Adrenal gland (tissue), 9 donors: ENCODE measurements at regions not wholly inside any gene's neighbourhood (a gene's known extent, or its start where the extent isn't known, plus 50 kb on each side); places are given as distances from the start of the nearest gene placed in this dataset.

Experiments used
- DNase-seq, 7 donors: peaks; one replicate each; pipeline ENCODE4 v3.0.0-alpha.2; 2019 to 2020
- H3K27ac ChIP-seq, 5 donors: fragments of 200-600 bp; sonication (generic) in 4 of 5; 1 replicate in 3 of 5; 2 replicates in 2 of 5; pipeline versions ENCODE4 v1.5.1 to v1.8.0; 2016 to 2020; ENCODE audit warnings: mild to moderate bottlenecking in 1 of 5
- H3K27me3 ChIP-seq: fragments of 200-600 bp; 2 replicates; pipeline ENCODE4 v1.8.0; 2021
- H3K36me3 ChIP-seq, 2 donors: fragments of 200-600 bp; replicated peaks in 1 of 2; 1 replicate in 1 of 2; 2 replicates in 1 of 2; pipeline versions ENCODE4 v1.5.1 to v1.8.0; 2018 to 2022
- H3K4me1 ChIP-seq, 2 donors: fragments of 200-600 bp; replicated peaks in 1 of 2; 1 replicate in 1 of 2; 2 replicates in 1 of 2; pipeline versions ENCODE4 v1.5.1 to v1.8.0; 2018 to 2021
- H3K4me3 ChIP-seq, 4 donors: fragments of 200-600 bp; sonication (generic) in 3 of 4; one replicate each; pipeline ENCODE4 v1.5.1; 2016 to 2018
- H3K9me3 ChIP-seq, 3 donors: fragments of 200-600 bp; sonication (generic) in 1 of 3; replicated peaks in 1 of 3; 1 replicate in 2 of 3; 2 replicates in 1 of 3; pipeline versions ENCODE4 v1.5.1 to v1.8.0; 2016 to 2021
- POLR2A ChIP-seq, 2 donors: fragments of 450-650 bp; IDR thresholded peaks; one replicate each; pipeline ENCODE4 v1.6.1; 2017; ENCODE audit warnings: antibody characterized with exemption in 2 of 2, mild to moderate bottlenecking in 2 of 2, moderate library complexity in 1 of 2
- WGBS, 4 donors: extraction: QIAGEN DNeasy Blood & Tissue Kit in 2 of 4; methylation state at CpG; one replicate each; pipeline versions ENCODE4 v1.1.5 to v1.1.7; 2013 to 2017; 5-methylcytosine and 5-hydroxymethylcytosine counted together
- intact Hi-C, 2 donors: fragments of 100-400 bp; cut with DNase I; formaldehyde crosslinking; loops; one replicate each; pipeline versions ENCODE4 v1.14.1 to v1.15.0; 2022 to 2023
- TF ChIP-seq, protein P1 (sequence below), 6 experiments: fragments of 450-650 bp in 4 of 6; fragments of 200-600 bp in 2 of 6; sonication (generic) in 1 of 6; IDR thresholded peaks; 1 replicate in 5 of 6; 2 replicates in 1 of 6; pipeline versions ENCODE4 v1.5.1 to v1.8.0; 2016 to 2021; ENCODE audit warnings: antibody characterized with exemption in 6 of 6, mild to moderate bottlenecking in 2 of 6, moderate library complexity in 1 of 6
- donor health status: healthy with polysubstance abuse.
- donor health status: Bipolar disorder and iron deficiency.
- donor health status: DM: yes; HTN: yes; CAD: no.
- donor health status: DM: no; HTN: no; CAD: no.
- donor health status: DM: no; HTN: no; CAD: no.

DNA sequence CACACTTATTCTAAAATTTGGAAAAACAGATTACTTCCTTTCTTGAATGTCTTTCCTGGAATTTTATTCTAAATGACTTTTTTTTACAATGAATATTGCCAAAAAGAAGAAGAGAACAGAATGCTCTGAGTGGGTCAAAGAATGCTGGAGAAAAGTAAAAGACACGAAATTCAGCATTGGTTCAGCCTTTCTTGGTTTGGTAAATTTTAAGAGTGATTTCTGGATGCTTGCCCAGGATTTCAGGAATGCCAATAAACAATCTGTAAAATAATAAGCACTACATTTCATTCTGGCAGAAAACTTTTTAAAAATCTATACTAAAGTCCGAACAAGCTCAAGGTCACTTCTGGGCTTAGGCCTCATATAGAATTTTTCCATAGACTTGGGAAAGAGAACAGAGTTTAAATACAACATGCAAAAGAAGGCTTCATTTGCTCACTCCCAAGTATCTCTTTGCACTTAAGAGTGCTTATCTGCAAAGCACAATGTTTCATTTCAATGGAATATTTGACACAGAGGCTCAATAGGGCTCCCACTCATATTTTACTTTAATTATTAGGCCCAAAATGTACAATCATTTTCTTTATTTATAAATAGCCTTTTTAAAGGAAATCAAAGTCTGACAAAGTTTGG is 359.5 kb upstream of the ANKRD30A start:
- Histone ChIP-seq H3K27me3 (no peaks in the 10 kb centered on the region), H3K4me3 (no peak overlapping the region), H3K9me3 (no peaks in the 10 kb centered on the region), H3K4me1 (no peaks in the 10 kb centered on the region), H3K27ac (no peak overlapping the region), H3K36me3 (no peaks in the 10 kb centered on the region)
- intact Hi-C loops: no loop called here
- WGBS, 4 donors: 45 to 58% (median 51%) methylated on average over 2 of the region's 2 CpGs
- no peak for DNase-seq
- TF ChIP-seq, protein P1, sequence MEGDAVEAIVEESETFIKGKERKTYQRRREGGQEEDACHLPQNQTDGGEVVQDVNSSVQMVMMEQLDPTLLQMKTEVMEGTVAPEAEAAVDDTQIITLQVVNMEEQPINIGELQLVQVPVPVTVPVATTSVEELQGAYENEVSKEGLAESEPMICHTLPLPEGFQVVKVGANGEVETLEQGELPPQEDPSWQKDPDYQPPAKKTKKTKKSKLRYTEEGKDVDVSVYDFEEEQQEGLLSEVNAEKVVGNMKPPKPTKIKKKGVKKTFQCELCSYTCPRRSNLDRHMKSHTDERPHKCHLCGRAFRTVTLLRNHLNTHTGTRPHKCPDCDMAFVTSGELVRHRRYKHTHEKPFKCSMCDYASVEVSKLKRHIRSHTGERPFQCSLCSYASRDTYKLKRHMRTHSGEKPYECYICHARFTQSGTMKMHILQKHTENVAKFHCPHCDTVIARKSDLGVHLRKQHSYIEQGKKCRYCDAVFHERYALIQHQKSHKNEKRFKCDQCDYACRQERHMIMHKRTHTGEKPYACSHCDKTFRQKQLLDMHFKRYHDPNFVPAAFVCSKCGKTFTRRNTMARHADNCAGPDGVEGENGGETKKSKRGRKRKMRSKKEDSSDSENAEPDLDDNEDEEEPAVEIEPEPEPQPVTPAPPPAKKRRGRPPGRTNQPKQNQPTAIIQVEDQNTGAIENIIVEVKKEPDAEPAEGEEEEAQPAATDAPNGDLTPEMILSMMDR (IDR thresholded peaks at IDR 0.05): no peak
- no peak for TF ChIP-seq POLR2A (IDR thresholded peaks at IDR 0.05)

DNA sequence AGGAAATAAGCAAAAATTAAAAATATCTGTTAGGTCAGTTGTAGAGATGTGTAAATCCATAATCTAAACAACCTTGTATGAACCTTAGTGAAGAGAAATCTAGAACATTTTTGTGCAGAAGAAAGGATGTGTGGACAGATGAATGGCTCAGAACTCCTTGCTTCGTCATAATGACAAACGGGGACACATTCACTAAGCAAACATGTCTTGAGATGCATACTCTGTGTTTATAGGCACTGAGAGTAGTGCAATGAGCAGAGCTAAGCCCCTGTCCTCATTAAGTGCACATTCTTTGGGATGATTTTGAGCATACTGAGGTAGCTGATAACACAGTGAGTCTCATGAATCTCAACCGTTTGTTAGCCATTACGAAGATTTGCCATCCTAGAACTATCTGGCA is 360.6 kb upstream of the ANKRD30A start:
- Histone ChIP-seq H3K4me1 (no peaks in the 10 kb centered on the region), H3K36me3 (no peaks in the 10 kb centered on the region), H3K27ac (no peak overlapping the region), H3K4me3 (no peak overlapping the region), H3K9me3 (no peaks in the 10 kb centered on the region), H3K27me3 (no peaks in the 10 kb centered on the region)
- WGBS, 4 donors: 85 to 93% (median 90%) methylated on average over 4 of the region's 4 CpGs
- DNase-seq: no peak
- intact Hi-C loops: no loop called here
- no peak for TF ChIP-seq POLR2A (IDR thresholded peaks at IDR 0.05)
- TF ChIP-seq, protein P1 (IDR thresholded peaks at IDR 0.05): no peak

DNA sequence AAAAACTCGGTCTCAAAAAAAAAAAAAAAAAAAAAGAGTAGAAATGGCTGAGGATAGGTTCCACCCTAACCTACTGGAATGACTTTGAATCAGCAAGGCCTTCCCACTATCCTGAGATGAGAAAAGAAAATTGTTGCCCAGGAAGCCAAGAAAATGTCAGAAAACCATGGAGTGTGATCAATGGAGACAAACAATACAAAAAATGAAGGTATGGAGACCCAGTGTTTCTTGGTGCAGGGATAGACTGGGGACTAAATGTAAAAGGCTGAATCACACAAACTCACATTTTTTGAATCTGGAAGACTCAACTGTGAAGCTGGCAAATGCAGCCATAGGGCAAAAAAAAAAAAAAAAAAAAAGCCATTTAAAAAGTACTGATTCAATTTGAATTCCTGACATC is 364.3 kb upstream of the ANKRD30A start:
- no peaks in the 10 kb centered on the region for H3K27me3 ChIP-seq
- no peak for TF ChIP-seq POLR2A (IDR thresholded peaks at IDR 0.05)
- TF ChIP-seq, protein P1 (IDR thresholded peaks at IDR 0.05): no peak
- no peak overlapping the region for H3K27ac ChIP-seq
- no peak overlapping the region for H3K4me3 ChIP-seq
- intact Hi-C loops: no loop called here
- no peaks in the 10 kb centered on the region for H3K36me3 ChIP-seq
- WGBS, 4 donors: 86 to 100% (median 96%) methylated on average over 1 of the region's 1 CpG
- no peaks in the 10 kb centered on the region for H3K4me1 ChIP-seq
- no peak for DNase-seq
- no peaks in the 10 kb centered on the region for H3K9me3 ChIP-seq

DNA sequence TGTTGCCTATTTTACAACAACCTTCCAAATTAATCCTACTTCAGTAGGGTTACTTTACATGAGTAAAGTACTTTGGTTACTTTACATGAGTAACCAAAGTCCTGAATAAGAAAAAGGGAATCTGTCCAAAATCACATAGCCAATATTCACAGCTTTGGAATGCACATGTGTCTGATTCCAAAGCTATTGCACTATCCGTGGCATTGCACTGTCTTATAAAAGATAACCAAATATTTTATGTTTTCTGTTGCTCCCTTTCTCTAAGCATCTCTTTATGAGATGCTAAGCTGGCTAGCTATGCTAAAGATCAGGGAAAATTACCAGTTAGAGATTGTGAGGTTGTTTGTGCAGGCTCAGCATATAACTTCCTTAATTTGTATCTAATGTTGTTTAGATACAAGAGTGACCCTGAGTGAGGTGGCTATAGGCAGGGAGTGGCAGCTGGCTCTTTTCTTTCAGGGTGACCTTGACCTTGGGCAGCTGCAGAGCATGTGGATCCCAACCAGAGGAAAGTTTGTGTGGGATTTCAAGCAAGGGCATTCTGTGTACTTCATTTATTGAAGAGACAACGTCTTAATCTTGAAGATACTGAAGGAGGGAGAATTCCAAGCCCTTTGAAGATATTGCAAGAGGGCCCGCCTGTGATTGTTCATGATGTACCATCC is 366.1 kb upstream of the ANKRD30A start:
- Histone ChIP-seq H3K4me3 (no peak overlapping the region), H3K4me1 (no peaks in the 10 kb centered on the region), H3K9me3 (no peaks in the 10 kb centered on the region), H3K36me3 (no peaks in the 10 kb centered on the region), H3K27me3 (no peaks in the 10 kb centered on the region), H3K27ac (no peak overlapping the region)
- no peak for DNase-seq
- TF ChIP-seq, protein P1 (IDR thresholded peaks at IDR 0.05): no peak
- no peak for TF ChIP-seq POLR2A (IDR thresholded peaks at IDR 0.05)
- WGBS, 4 donors: 39 to 54% (median 48%) methylated on average over 3 of the region's 3 CpGs
- intact Hi-C loops: no loop called here
